IMR-90 (cell line): ENCODE measurements at regions not wholly inside any gene's neighbourhood (a gene's known extent, or its start where the extent isn't known, plus 50 kb on each side); places are given as distances from the start of the nearest gene placed in this dataset.

Source experiments
- ATAC-seq: fragments of 200-7000 bp; cut with Tn5 transposase; 2 replicates; pipeline ENCODE4 v1.9.1; 2020; ENCODE audit warnings: low read depth, mild to moderate bottlenecking, moderate library complexity
- BruUV-seq: library from RNA; stranded (reverse); fragments of 400-500 nt; replicated peaks from 2 replicates; lab custom pipeline; 2021; lab: Mats Ljungman, UMichigan
- CTCF ChIA-PET: fragments of 300-600 bp; formaldehyde crosslinking; extraction: SDS; loops from one replicate; lab custom pipeline; 2021; ENCODE audit warnings: antibody characterized with exemption; lab: Yijun Ruan, JAX
- POLR2A ChIA-PET: fragments of 300-600 bp; sonication (Branson Sonifier 250); formaldehyde crosslinking; loops from one replicate; lab custom pipeline; 2022; ENCODE audit warnings: antibody characterized with exemption; ENCODE audit not compliant: unreplicated experiment; lab: Charles Lee
- DNase-seq: peaks from one replicate; pipeline ENCODE4 v3.0.0; 2013
- H2AFZ ChIP-seq: replicated peaks from 2 replicates; pipeline ENCODE3; 2013; ENCODE audit warnings: low read length, mild to moderate bottlenecking; ENCODE audit not compliant: poor library complexity
- H2AK5ac ChIP-seq: 2 replicates; pipeline ENCODE4 v1.6.1; 2013; ENCODE audit warnings: low read depth, low read length, inconsistent platforms
- H2AK9ac ChIP-seq: replicated peaks from 2 replicates; pipeline ENCODE3; 2013; ENCODE audit warnings: mild to moderate bottlenecking, low read depth, low read length, moderate library complexity; ENCODE audit not compliant: poor library complexity
- H2BK120ac ChIP-seq: 2 replicates; pipeline ENCODE4 v1.6.1; 2013; ENCODE audit warnings: low read depth, low read length, inconsistent platforms
- H2BK15ac ChIP-seq: 3 replicates; pipeline ENCODE4 v1.6.1; 2013; ENCODE audit warnings: low read depth, low read length, inconsistent platforms
- H2BK20ac ChIP-seq: 2 replicates; pipeline ENCODE4 v1.6.1; 2013; ENCODE audit warnings: low read depth, mild to moderate bottlenecking, inconsistent platforms, low read length, moderate library complexity
- H2BK5ac ChIP-seq: 2 replicates; pipeline ENCODE4 v1.6.1; 2013; ENCODE audit warnings: mild to moderate bottlenecking, low read depth, low read length, inconsistent platforms; ENCODE audit not compliant: poor library complexity, severe bottlenecking
- H3K14ac ChIP-seq: replicated peaks from 2 replicates; pipeline ENCODE4 v1.6.1; 2013; ENCODE audit warnings: low read depth, low read length, inconsistent platforms
- H3K18ac ChIP-seq: 2 replicates; pipeline ENCODE4 v1.6.1; 2013; ENCODE audit warnings: low read depth, low read length, control low read depth
- H3K23ac ChIP-seq: 2 replicates; pipeline ENCODE4 v1.6.1; 2013; ENCODE audit warnings: low read depth, low read length, inconsistent platforms
- H3K27ac ChIP-seq: 2 replicates; pipeline ENCODE4 v1.5.1; 2013; ENCODE audit warnings: mild to moderate bottlenecking, control low read depth, low read length; ENCODE audit not compliant: insufficient read depth
- H3K27me3 ChIP-seq: 2 replicates; pipeline ENCODE4 v1.6.1; 2013; ENCODE audit warnings: low read length; ENCODE audit not compliant: control insufficient read depth, insufficient read depth
- H3K36me3 ChIP-seq: 2 replicates; pipeline ENCODE4 v1.6.1; 2013; ENCODE audit warnings: low read length, mixed read lengths; ENCODE audit not compliant: control insufficient read depth, insufficient read depth
- H3K4ac ChIP-seq: 2 replicates; pipeline ENCODE4 v1.6.1; 2013; ENCODE audit warnings: low read depth, low read length, inconsistent platforms
- H3K4me1 ChIP-seq: 2 replicates; pipeline ENCODE4 v1.6.1; 2013; ENCODE audit warnings: low read length, mixed read lengths; ENCODE audit not compliant: control insufficient read depth, insufficient read depth
- H3K4me2 ChIP-seq: 2 replicates; pipeline ENCODE4 v1.6.1; 2013; ENCODE audit warnings: low read depth, mild to moderate bottlenecking, control low read depth, low read length, moderate library complexity
- H3K4me3 ChIP-seq: 2 replicates; pipeline ENCODE4 v1.5.1; 2013; ENCODE audit warnings: low read depth, mild to moderate bottlenecking, control low read depth, low read length, moderate library complexity; ENCODE audit not compliant: insufficient read depth
- H3K56ac ChIP-seq: 2 replicates; pipeline ENCODE4 v1.6.1; 2013; ENCODE audit warnings: low read length, inconsistent platforms; ENCODE audit not compliant: insufficient read depth; ENCODE audit errors: extremely low read depth
- H3K79me1 ChIP-seq, 2 experiments: 2 replicates each; pipeline ENCODE4 v1.6.1; 2013; ENCODE audit warnings: low read length in 2 of 2, inconsistent platforms in 1 of 2, low read depth in 1 of 2
- H3K9ac ChIP-seq: 2 replicates; pipeline ENCODE4 v1.6.1; 2013; ENCODE audit warnings: low read depth, low read length, control low read depth
- H3K9me1 ChIP-seq: 2 replicates; pipeline ENCODE4 v1.6.1; 2013; ENCODE audit warnings: low read length, inconsistent platforms; ENCODE audit not compliant: insufficient read depth
- H3K9me3 ChIP-seq: 2 replicates; pipeline ENCODE4 v1.6.1; 2013; ENCODE audit warnings: low read length; ENCODE audit not compliant: control insufficient read depth, insufficient read depth
- H4K20me1 ChIP-seq: 2 replicates; pipeline ENCODE4 v1.6.1; 2013; ENCODE audit warnings: low read length, inconsistent platforms; ENCODE audit not compliant: insufficient read depth
- H4K5ac ChIP-seq: 2 replicates; pipeline ENCODE4 v1.6.1; 2013; ENCODE audit warnings: mild to moderate bottlenecking, low read depth, low read length, control low read depth
- H4K8ac ChIP-seq, 2 experiments: 2 replicates each; pipeline ENCODE4 v1.6.1; 2013; ENCODE audit warnings: low read depth in 2 of 2, low read length in 2 of 2, control low read depth in 1 of 2, inconsistent platforms in 1 of 2
- H4K91ac ChIP-seq: 2 replicates; pipeline ENCODE4 v1.6.1; 2013; ENCODE audit warnings: low read depth, low read length, inconsistent platforms; ENCODE audit not compliant: insufficient read depth
- BHLHE40 ChIP-seq: fragments of 150-350 bp; IDR thresholded peaks from 2 replicates; pipeline ENCODE4 v1.6.1; 2016; ENCODE audit warnings: mild to moderate bottlenecking, low read depth, low read length
- CEBPB ChIP-seq: IDR thresholded peaks from 2 replicates; pipeline ENCODE4 v1.6.1; 2012; ENCODE audit warnings: low read depth, low read length, improper control_type of control experiment
- FOS ChIP-seq: fragments of 150-350 bp; IDR thresholded peaks from 2 replicates; pipeline ENCODE4 v1.6.1; 2016; ENCODE audit warnings: low read depth, low read length
- MAFK ChIP-seq: IDR thresholded peaks from 2 replicates; pipeline ENCODE4 v1.6.1; 2012; ENCODE audit warnings: low read depth, low read length, improper control_type of control experiment
- MAZ ChIP-seq: IDR thresholded peaks from 2 replicates; pipeline ENCODE4 v1.6.1; 2012; ENCODE audit warnings: low read depth, mild to moderate bottlenecking, low read length, improper control_type of control experiment, moderate library complexity, borderline replicate concordance
- MXI1 ChIP-seq: IDR thresholded peaks from 2 replicates; pipeline ENCODE4 v1.6.1; 2012; ENCODE audit warnings: low read depth, mild to moderate bottlenecking, low read length, moderate library complexity, borderline replicate concordance
- NFE2L2 ChIP-seq: fragments of 150-350 bp; IDR thresholded peaks from 2 replicates; pipeline ENCODE4 v1.6.1; 2016; ENCODE audit warnings: low read depth, mild to moderate bottlenecking, low read length
- RCOR1 ChIP-seq: IDR thresholded peaks from 2 replicates; pipeline ENCODE4 v1.6.1; 2012; ENCODE audit warnings: mild to moderate bottlenecking, low read length, improper control_type of control experiment; ENCODE audit not compliant: insufficient replicate concordance
- WGBS, 2 experiments: methylation state at CpG; one replicate each; pipeline versions ENCODE4 v1.1.5 to v1.1.7; 2013; ENCODE audit warnings: missing lambda C conversion rate in 2 of 2; ENCODE audit not compliant: insufficient read length in 1 of 2; ENCODE audit errors: extremely low coverage in 2 of 2; 5-methylcytosine and 5-hydroxymethylcytosine counted together
- dilution Hi-C: fragments of 300-500 bp; cut with HindIII; formaldehyde crosslinking; loops from one replicate; pipeline ENCODE4 v1.14.3; 2018; ENCODE audit warnings: low sequenced_read_pairs; ENCODE audit not compliant: unreplicated experiment
- in situ Hi-C: fragments of 300-500 bp; cut with MboI; formaldehyde crosslinking; loops from 3 replicates; pipeline ENCODE4 v1.14.3; 2019; ENCODE audit warnings: low sequenced_read_pairs, inconsistent platforms, mixed read lengths
- intact Hi-C: fragments of 100-400 bp; cut with micrococcal nuclease; formaldehyde crosslinking; loops from 2 replicates; pipeline ENCODE4 v1.10.0; 2022
- TF ChIP-seq, protein P1 (sequence below): fragments of 150-350 bp; IDR thresholded peaks from 2 replicates; pipeline ENCODE4 v1.6.1; 2017; ENCODE audit warnings: mild to moderate bottlenecking, antibody characterized with exemption, low read length, low read depth
- TF ChIP-seq, protein P2 (sequence below): fragments of 150-350 bp; IDR thresholded peaks from 2 replicates; pipeline ENCODE4 v1.6.1; 2016; ENCODE audit warnings: low read depth, mild to moderate bottlenecking, low read length, moderate library complexity, borderline replicate concordance

DNA sequence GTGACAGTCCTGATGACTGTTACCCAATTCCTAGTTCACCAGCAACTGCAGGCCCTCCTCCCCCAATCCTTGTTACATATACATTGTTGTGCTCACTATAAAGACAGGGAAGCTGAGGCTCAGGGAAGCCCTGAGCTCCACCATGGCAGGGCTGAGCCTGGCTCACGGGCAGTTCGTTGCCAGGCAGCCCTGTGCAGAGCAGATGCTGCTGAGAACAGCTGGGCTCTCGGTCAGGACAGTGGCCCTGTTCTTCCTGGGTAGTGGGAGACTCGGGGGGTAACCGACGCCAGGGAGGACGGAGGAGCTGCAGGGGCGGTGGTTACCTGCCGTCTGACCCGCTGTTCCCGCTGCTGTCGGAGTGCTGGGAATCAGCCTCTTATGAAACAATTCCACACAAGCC lies 80.9 kb upstream of the ZNF469 start:
- ATAC-seq: no peak
- H3K18ac ChIP-seq: peak overlapping the region; percentile 62
- in situ Hi-C loops (loop anchor here (10.0 kb wide), 1 partner anchor 57 kb away; no protein-coding TSS in a partner anchor), intact Hi-C loops (loop anchor here (10.0 kb wide), 3 partner anchors 57 to 347 kb away; partner anchors contain the start of gene BANP), dilution Hi-C loops (no loop called here)
- TF ChIP-seq NFE2L2 (no peak), MAZ (no peak), FOS (no peak), MAFK (no peak), RCOR1 (no peak), BHLHE40 (no peak), CEBPB (no peak), MXI1 (no peak)
- TF ChIP-seq, protein P1, sequence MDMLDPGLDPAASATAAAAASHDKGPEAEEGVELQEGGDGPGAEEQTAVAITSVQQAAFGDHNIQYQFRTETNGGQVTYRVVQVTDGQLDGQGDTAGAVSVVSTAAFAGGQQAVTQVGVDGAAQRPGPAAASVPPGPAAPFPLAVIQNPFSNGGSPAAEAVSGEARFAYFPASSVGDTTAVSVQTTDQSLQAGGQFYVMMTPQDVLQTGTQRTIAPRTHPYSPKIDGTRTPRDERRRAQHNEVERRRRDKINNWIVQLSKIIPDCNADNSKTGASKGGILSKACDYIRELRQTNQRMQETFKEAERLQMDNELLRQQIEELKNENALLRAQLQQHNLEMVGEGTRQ: no peak
- TF ChIP-seq, protein P2, sequence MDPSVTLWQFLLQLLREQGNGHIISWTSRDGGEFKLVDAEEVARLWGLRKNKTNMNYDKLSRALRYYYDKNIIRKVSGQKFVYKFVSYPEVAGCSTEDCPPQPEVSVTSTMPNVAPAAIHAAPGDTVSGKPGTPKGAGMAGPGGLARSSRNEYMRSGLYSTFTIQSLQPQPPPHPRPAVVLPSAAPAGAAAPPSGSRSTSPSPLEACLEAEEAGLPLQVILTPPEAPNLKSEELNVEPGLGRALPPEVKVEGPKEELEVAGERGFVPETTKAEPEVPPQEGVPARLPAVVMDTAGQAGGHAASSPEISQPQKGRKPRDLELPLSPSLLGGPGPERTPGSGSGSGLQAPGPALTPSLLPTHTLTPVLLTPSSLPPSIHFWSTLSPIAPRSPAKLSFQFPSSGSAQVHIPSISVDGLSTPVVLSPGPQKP: no peak
- no peaks in the 10 kb centered on the region for H3K9me3 ChIP-seq
- no peak overlapping the region for H3K56ac ChIP-seq
- H2BK20ac ChIP-seq: peak overlapping the region; percentile 100
- peak overlapping the region; percentile 100 for H3K14ac ChIP-seq
- POLR2A ChIA-PET: no interaction called here
- H2AK9ac ChIP-seq: peak overlapping the region; percentile 44
- H2BK15ac ChIP-seq: peak overlapping the region; percentile 97; the same call in 2 of the 3 replicates
- peak overlapping the region; percentile 100 for H2BK120ac ChIP-seq
- peaks cover 53% of the 10 kb centered on the region for H3K4me1 ChIP-seq
- peak overlapping the region; percentile 94 to 100; a peak in 3 of 4 replicates for H4K8ac ChIP-seq
- H3K27me3 ChIP-seq: no peaks in the 10 kb centered on the region
- H4K91ac ChIP-seq: peak overlapping the region; percentile 93
- H4K5ac ChIP-seq: peak overlapping the region; percentile 65
- peak overlapping the region; percentile 97 for H3K4ac ChIP-seq
- peak overlapping the region; percentile 29 for H3K23ac ChIP-seq
- H4K20me1 ChIP-seq: no peaks in the 10 kb centered on the region
- CTCF ChIA-PET: interaction anchor here (0.6 kb wide), 1 partner anchor 18 kb away, joined by 3 read pairs; no protein-coding TSS in a partner anchor
- H3K9ac ChIP-seq: peak overlapping the region; percentile 12; the same call in 1 of the 2 replicates
- H3K79me1 ChIP-seq: peaks cover 6 to 52% of the 10 kb centered on the region in 2 experiments
- DNase-seq: no peak
- peak overlapping the region; percentile 42; the same call in 1 of the 2 replicates for H3K27ac ChIP-seq
- peaks cover 44% of the 10 kb centered on the region for H3K9me1 ChIP-seq
- no TSS peak for BruUV-seq
- peak overlapping the region; percentile 59 for H2BK5ac ChIP-seq
- 100% methylated on average over 2 of the region's 12 CpGs; no CpG with 5 or more reads in 1 of the 2 experiments for WGBS, 2 experiments
- H2AFZ ChIP-seq: peak overlapping the region; percentile 12
- H2AK5ac ChIP-seq: peak overlapping the region; percentile 88
- H3K4me3 ChIP-seq: no peak overlapping the region
- H3K4me2 ChIP-seq: no peak overlapping the region
- no peaks in the 10 kb centered on the region for H3K36me3 ChIP-seq
